Mesothelial cell of epicardium (in vitro differentiated cells): ENCODE measurements at regions not wholly inside any gene's neighbourhood (a gene's known extent, or its start where the extent isn't known, plus 50 kb on each side); places are given as distances from the start of the nearest gene placed in this dataset.

Source experiments
- DNase-seq, 2 experiments: peaks; one replicate each; pipeline ENCODE4 v3.0.0; 2021; ENCODE audit warnings: low spot score in 2 of 2; ENCODE audit not compliant: unreplicated experiment in 2 of 2
- H3K27ac Mint-ChIP-seq: 2 replicates; pipeline ENCODE4 v1.8.0; 2021; ENCODE audit warnings: mixed read lengths
- H3K27me3 Mint-ChIP-seq: 2 replicates; pipeline ENCODE4 v1.8.0; 2021; ENCODE audit warnings: low read depth, mixed read lengths
- H3K36me3 Mint-ChIP-seq: 2 replicates; pipeline ENCODE4 v1.8.0; 2021; ENCODE audit warnings: mixed read lengths
- H3K4me1 Mint-ChIP-seq: 2 replicates; pipeline ENCODE4 v1.8.0; 2021; ENCODE audit warnings: mixed read lengths
- H3K4me3 Mint-ChIP-seq: 2 replicates; pipeline ENCODE4 v1.8.0; 2021; ENCODE audit warnings: mild to moderate bottlenecking, moderate library complexity, mixed read lengths
- H3K9me3 Mint-ChIP-seq: 2 replicates; pipeline ENCODE4 v1.8.0; 2021; ENCODE audit warnings: mixed read lengths
- TF ChIP-seq, protein P1 (sequence below): fragments of 200-600 bp; sonication (generic); IDR thresholded peaks from one replicate; pipeline ENCODE4 v1.5.0; 2021; ENCODE audit warnings: antibody characterized with exemption; ENCODE audit not compliant: unreplicated experiment

DNA sequence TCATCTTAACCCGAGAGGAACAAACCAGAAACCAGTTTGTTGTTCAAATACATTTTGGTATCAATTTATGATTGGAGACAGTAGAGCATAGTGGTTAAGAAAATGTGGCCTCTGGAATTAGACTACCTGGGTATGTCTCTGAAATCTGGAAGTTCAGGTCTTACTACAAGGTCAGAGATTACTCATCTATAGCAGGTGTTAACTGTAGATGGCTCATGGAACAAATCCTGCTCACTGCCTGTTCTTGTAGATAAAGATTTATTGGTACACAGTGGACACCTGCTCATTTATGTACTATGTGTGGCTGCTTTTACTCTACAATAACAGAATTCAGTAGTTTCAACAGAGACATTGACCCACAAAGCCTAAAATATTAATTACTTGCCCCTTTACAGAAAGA, 413.3 kb downstream of the CNTN6 start:
- Mint-ChIP-seq H3K27ac (no peak overlapping the region), H3K27me3 (no peaks in the 10 kb centered on the region), H3K9me3 (peaks cover 5% of the 10 kb centered on the region), H3K36me3 (peaks cover 2% of the 10 kb centered on the region), H3K4me3 (no peak overlapping the region), H3K4me1 (peaks cover 18% of the 10 kb centered on the region)
- TF ChIP-seq, protein P1, sequence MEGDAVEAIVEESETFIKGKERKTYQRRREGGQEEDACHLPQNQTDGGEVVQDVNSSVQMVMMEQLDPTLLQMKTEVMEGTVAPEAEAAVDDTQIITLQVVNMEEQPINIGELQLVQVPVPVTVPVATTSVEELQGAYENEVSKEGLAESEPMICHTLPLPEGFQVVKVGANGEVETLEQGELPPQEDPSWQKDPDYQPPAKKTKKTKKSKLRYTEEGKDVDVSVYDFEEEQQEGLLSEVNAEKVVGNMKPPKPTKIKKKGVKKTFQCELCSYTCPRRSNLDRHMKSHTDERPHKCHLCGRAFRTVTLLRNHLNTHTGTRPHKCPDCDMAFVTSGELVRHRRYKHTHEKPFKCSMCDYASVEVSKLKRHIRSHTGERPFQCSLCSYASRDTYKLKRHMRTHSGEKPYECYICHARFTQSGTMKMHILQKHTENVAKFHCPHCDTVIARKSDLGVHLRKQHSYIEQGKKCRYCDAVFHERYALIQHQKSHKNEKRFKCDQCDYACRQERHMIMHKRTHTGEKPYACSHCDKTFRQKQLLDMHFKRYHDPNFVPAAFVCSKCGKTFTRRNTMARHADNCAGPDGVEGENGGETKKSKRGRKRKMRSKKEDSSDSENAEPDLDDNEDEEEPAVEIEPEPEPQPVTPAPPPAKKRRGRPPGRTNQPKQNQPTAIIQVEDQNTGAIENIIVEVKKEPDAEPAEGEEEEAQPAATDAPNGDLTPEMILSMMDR = no peak
- DNase-seq = no peak

DNA sequence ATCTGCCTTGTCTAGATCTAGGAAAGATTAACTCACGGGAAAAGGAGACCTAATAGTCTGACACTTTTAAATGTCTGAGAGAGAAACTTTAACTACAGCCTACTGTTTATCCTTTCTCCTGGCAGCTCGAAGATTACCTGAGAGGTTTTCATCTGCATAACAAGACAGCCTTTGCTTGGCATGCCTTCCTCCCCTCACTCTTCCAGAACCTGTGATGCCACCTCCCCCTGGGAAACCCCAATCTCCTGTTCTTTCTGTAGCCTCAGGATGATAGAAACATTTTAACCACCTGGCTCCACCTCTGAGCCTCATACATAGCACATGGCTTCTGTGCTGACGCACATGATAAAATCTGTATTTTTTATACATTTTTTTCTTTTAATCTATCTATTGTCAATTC, 420.8 kb downstream of the CNTN6 start:
- Mint-ChIP-seq H3K27ac (peak overlapping the region; percentile 80), H3K4me1 (peaks cover 51% of the 10 kb centered on the region), H3K4me3 (no peak overlapping the region), H3K27me3 (no peaks in the 10 kb centered on the region), H3K9me3 (no peaks in the 10 kb centered on the region), H3K36me3 (no peaks in the 10 kb centered on the region)
- DNase-seq = no peak
- TF ChIP-seq, protein P1 = no peak

DNA sequence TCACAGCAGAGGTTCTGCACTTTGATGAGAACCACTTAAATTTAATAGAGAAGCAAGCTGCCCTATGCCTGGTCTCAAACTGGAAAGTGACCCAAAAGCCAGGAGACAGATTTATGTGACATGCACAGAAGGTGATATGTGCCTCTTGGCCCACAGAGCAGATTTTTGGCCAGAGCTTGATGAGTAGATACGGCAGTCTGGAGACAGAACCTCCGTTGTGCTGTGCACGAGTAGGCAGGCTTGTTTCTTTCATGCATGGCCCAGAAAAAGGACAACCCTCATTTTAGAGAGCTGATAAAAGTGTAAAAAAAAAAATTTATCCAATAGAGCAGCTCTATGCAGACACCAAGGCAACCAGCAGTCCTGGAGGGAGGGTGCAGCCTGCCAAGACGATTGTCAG, 423.1 kb downstream of the CNTN6 start:
- TF ChIP-seq, protein P1 = no peak
- Mint-ChIP-seq H3K36me3 (no peaks in the 10 kb centered on the region), H3K4me3 (no peak overlapping the region), H3K27ac (peak overlapping the region; percentile 6), H3K9me3 (no peaks in the 10 kb centered on the region), H3K4me1 (peaks cover 45% of the 10 kb centered on the region), H3K27me3 (no peaks in the 10 kb centered on the region)
- no peak for DNase-seq

GRCh38 chr3:1527786-1528185, 435.0 kb downstream of the CNTN6 start:
- TF ChIP-seq, protein P1 = no peak
- no peaks in the 10 kb centered on the region for H3K36me3 Mint-ChIP-seq
- H3K4me1 Mint-ChIP-seq = peaks cover 30% of the 10 kb centered on the region
- H3K4me3 Mint-ChIP-seq = no peak overlapping the region
- H3K27ac Mint-ChIP-seq = no peak overlapping the region
- no peaks in the 10 kb centered on the region for H3K27me3 Mint-ChIP-seq
- H3K9me3 Mint-ChIP-seq = peaks cover 11% of the 10 kb centered on the region
- no peak for DNase-seq

DNA sequence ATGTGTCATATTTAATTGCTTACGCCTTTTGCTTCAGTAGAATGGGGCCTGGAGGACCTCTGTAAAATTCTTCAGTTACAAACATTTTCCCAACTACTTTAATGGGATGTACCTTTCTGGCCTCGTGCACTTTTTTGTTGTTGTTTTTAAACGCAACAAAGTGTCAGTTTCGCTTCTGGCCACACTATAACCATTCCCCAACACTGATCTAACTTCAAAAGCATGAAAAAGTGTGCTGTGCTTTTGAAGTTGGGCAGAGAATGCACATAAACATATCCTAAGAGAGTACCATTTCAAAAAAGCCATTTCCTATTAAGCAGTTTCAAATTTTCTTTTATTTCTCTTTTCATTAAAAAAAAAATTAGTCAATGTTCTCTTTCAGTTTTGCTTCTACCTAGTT, 435.8 kb downstream of the CNTN6 start:
- peak overlapping the region; percentile 55 for H3K27ac Mint-ChIP-seq

GRCh38 chr3:1529676-1530075, 436.9 kb downstream of the CNTN6 start:
- no peaks in the 10 kb centered on the region for H3K9me3 Mint-ChIP-seq
- no peak overlapping the region for H3K4me3 Mint-ChIP-seq
- H3K36me3 Mint-ChIP-seq = no peaks in the 10 kb centered on the region
- peaks cover 38% of the 10 kb centered on the region for H3K4me1 Mint-ChIP-seq
- H3K27ac Mint-ChIP-seq = peak overlapping the region; percentile 2
- DNase-seq = no peak
- H3K27me3 Mint-ChIP-seq = no peaks in the 10 kb centered on the region
- TF ChIP-seq, protein P1 = no peak

More for the DNA sequence above, 435.8 kb downstream of the CNTN6 start:
- H3K27me3 Mint-ChIP-seq = no peaks in the 10 kb centered on the region
- no peak overlapping the region for H3K4me3 Mint-ChIP-seq
- H3K9me3 Mint-ChIP-seq = peaks cover 5% of the 10 kb centered on the region
- no peaks in the 10 kb centered on the region for H3K36me3 Mint-ChIP-seq
- H3K4me1 Mint-ChIP-seq = peaks cover 30% of the 10 kb centered on the region
- no peak for DNase-seq
- TF ChIP-seq, protein P1 = no peak
